Ishikawa (cell line): ENCODE measurements at regions not wholly inside any gene's neighbourhood (a gene's known extent, or its start where the extent isn't known, plus 50 kb on each side); places are given as distances from the start of the nearest gene placed in this dataset.

ENCODE experiments used
- CEBPB ChIP-seq: IDR thresholded peaks from 2 replicates; pipeline ENCODE4 v1.6.1; 2012
- CREB1 ChIP-seq: IDR thresholded peaks from 2 replicates; pipeline ENCODE4 v1.6.1; 2012; ENCODE audit warnings: low read depth
- EGR1 ChIP-seq: IDR thresholded peaks from 2 replicates; pipeline ENCODE4 v1.6.1; 2012
- EP300 ChIP-seq: IDR thresholded peaks from 2 replicates; pipeline ENCODE4 v1.6.1; 2012; ENCODE audit warnings: borderline replicate concordance
- RAD21 ChIP-seq: IDR thresholded peaks from 2 replicates; pipeline ENCODE4 v1.6.1; 2012; ENCODE audit warnings: low read depth
- REST ChIP-seq: IDR thresholded peaks from 2 replicates; pipeline ENCODE4 v1.6.1; 2012; ENCODE audit warnings: low read depth, mild to moderate bottlenecking
- TAF1 ChIP-seq: IDR thresholded peaks from 2 replicates; pipeline ENCODE4 v1.6.1; 2012; ENCODE audit warnings: low read depth, mild to moderate bottlenecking
- TCF12 ChIP-seq: IDR thresholded peaks from 2 replicates; pipeline ENCODE4 v1.6.1; 2012; ENCODE audit warnings: low read depth
- TEAD4 ChIP-seq: IDR thresholded peaks from 2 replicates; pipeline ENCODE4 v1.6.1; 2012
- YY1 ChIP-seq: IDR thresholded peaks from 2 replicates; pipeline ENCODE4 v1.6.1; 2012; ENCODE audit warnings: low read depth
- TF ChIP-seq, protein P1 (sequence below): IDR thresholded peaks from 2 replicates; pipeline ENCODE4 v1.6.1; 2012
- TF ChIP-seq, protein P2 (sequence below): IDR thresholded peaks from 2 replicates; pipeline ENCODE4 v1.6.1; 2012

GRCh38 chr13:50766013-50766412 is 77.5 kb downstream of the DLEU7 start:
- TF ChIP-seq TAF1 (no peak), YY1 (no peak), TCF12 (no peak), RAD21 (no peak), EP300 (no peak), CREB1 (no peak), TEAD4 (no peak), CEBPB (no peak), EGR1 (no peak), REST (no peak)
- TF ChIP-seq, protein P1, sequence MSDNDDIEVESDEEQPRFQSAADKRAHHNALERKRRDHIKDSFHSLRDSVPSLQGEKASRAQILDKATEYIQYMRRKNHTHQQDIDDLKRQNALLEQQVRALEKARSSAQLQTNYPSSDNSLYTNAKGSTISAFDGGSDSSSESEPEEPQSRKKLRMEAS = no peak
- TF ChIP-seq, protein P2, sequence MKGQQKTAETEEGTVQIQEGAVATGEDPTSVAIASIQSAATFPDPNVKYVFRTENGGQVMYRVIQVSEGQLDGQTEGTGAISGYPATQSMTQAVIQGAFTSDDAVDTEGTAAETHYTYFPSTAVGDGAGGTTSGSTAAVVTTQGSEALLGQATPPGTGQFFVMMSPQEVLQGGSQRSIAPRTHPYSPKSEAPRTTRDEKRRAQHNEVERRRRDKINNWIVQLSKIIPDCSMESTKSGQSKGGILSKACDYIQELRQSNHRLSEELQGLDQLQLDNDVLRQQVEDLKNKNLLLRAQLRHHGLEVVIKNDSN = no peak
